SU-DHL-6 (cell line): ENCODE measurements at regions not wholly inside any gene's neighbourhood (a gene's known extent, or its start where the extent isn't known, plus 50 kb on each side); places are given as distances from the start of the nearest gene placed in this dataset.

ENCODE experiments used
- EZH2phosphoT487 ChIP-seq: fragments of 200-600 bp; sonication (generic), shearing (Covaris generic); conservative IDR thresholded peaks from 2 replicates; pipeline ENCODE4 v1.6.1; 2018; ENCODE audit warnings: mild to moderate bottlenecking, antibody characterized with exemption, low read length, moderate library complexity, mixed read lengths
- TF ChIP-seq, protein P1 (sequence below): fragments of 200-600 bp; sonication (generic); IDR thresholded peaks from one replicate; pipeline ENCODE4 v1.5.1; 2017; ENCODE audit warnings: antibody characterized with exemption, mild to moderate bottlenecking, low read length, moderate library complexity; ENCODE audit not compliant: insufficient read depth, poor library complexity, severe bottlenecking

DNA sequence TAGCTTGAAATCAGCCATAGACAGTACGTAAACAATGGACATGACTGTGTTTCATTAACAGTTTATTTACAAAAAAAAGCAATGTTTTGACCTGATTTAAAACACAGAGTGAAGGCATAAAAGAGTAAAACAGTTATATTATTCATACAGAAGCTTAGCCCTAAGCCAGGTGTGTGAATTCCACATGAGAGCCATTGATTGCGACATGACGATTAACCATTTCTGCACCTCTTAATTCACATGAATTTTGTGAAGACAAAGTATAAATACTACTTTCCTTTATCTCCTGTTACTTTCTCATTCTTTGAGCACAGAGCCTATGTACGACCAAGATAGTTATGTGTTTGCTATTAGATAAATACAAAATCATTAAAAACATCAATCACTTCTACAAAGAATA is 55.0 kb upstream of the MAGEB18 start:
- TF ChIP-seq, protein P1, sequence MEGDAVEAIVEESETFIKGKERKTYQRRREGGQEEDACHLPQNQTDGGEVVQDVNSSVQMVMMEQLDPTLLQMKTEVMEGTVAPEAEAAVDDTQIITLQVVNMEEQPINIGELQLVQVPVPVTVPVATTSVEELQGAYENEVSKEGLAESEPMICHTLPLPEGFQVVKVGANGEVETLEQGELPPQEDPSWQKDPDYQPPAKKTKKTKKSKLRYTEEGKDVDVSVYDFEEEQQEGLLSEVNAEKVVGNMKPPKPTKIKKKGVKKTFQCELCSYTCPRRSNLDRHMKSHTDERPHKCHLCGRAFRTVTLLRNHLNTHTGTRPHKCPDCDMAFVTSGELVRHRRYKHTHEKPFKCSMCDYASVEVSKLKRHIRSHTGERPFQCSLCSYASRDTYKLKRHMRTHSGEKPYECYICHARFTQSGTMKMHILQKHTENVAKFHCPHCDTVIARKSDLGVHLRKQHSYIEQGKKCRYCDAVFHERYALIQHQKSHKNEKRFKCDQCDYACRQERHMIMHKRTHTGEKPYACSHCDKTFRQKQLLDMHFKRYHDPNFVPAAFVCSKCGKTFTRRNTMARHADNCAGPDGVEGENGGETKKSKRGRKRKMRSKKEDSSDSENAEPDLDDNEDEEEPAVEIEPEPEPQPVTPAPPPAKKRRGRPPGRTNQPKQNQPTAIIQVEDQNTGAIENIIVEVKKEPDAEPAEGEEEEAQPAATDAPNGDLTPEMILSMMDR: no peak
- TF ChIP-seq EZH2phosphoT487: no peak
